ENCODE measurements at regions not wholly inside any gene's neighbourhood (a gene's known extent, or its start where the extent isn't known, plus 50 kb on each side); places are given as distances from the start of the nearest gene placed in this dataset.

GRCh38 chr13:106685143-106685542, 117.2 kb upstream of the ARGLU1 start:
- no peak for FAIRE-seq
- DNase-seq (ENCODE audit: insufficient read length, low spot score) = no peak

GRCh38 chr13:106683918-106684317, 116.0 kb upstream of the ARGLU1 start:
- DNase-seq (ENCODE audit: insufficient read length, low spot score) = no peak
- FAIRE-seq = no peak

GRCh38 chr13:106683179-106683578, 115.2 kb upstream of the ARGLU1 start:
- DNase-seq (ENCODE audit: insufficient read length, low spot score) (no peak), FAIRE-seq (no peak)

GRCh38 chr13:106681997-106682396, 114.1 kb upstream of the ARGLU1 start:
- no peak for FAIRE-seq

GRCh38 chr13:106681536-106681935, 113.6 kb upstream of the ARGLU1 start:
- DNase-seq (ENCODE audit: insufficient read length, low spot score) (no peak), FAIRE-seq (no peak)

More at GRCh38 chr13:106681997-106682396, 114.1 kb upstream of the ARGLU1 start:
- DNase-seq (ENCODE audit: insufficient read length, low spot score) = no peak

GRCh38 chr13:106680796-106681472, 113.0 kb upstream of the ARGLU1 start:
- DNase-seq (ENCODE audit: insufficient read length, low spot score) (no peak), FAIRE-seq (no peak)

GRCh38 chr13:106678646-106679418, 110.9 kb upstream of the ARGLU1 start:
- FAIRE-seq = no peak
- DNase-seq (ENCODE audit: insufficient read length, low spot score) = no peak

- no peak for FAIRE-seq
- DNase-seq (ENCODE audit: insufficient read length, low spot score) = no peak
Measured at GRCh38 chr13:106675311-106675710, 107.4 kb upstream of the ARGLU1 start.

GRCh38 chr13:106660746-106661625, 93.0 kb upstream of the ARGLU1 start:
- FAIRE-seq (peak; percentile 4), DNase-seq (ENCODE audit: insufficient read length, low spot score) (no peak)

GRCh38 chr13:106657104-106657503, 89.2 kb upstream of the ARGLU1 start:
- DNase-seq (ENCODE audit: insufficient read length, low spot score) (no peak), FAIRE-seq (no peak)

GRCh38 chr13:106656186-106656585, 88.2 kb upstream of the ARGLU1 start:
- DNase-seq (ENCODE audit: insufficient read length, low spot score) = no peak
- no peak for FAIRE-seq

GRCh38 chr13:106651442-106651841, 83.5 kb upstream of the ARGLU1 start:
- FAIRE-seq = no peak

GRCh38 chr13:106650690-106651205, 82.8 kb upstream of the ARGLU1 start:
- no peak for DNase-seq (ENCODE audit: insufficient read length, low spot score)
- FAIRE-seq = no peak

More at GRCh38 chr13:106651442-106651841, 83.5 kb upstream of the ARGLU1 start:
- no peak for DNase-seq (ENCODE audit: insufficient read length, low spot score)

GRCh38 chr13:106649495-106649894, 81.6 kb upstream of the ARGLU1 start:
- FAIRE-seq (no peak), DNase-seq (ENCODE audit: insufficient read length, low spot score) (no peak)

GRCh38 chr13:106640515-106640914, 72.6 kb upstream of the ARGLU1 start:
- no peak for DNase-seq (ENCODE audit: insufficient read length, low spot score)
- FAIRE-seq = no peak

GRCh38 chr13:106637519-106637918, 69.6 kb upstream of the ARGLU1 start:
- DNase-seq (ENCODE audit: insufficient read length, low spot score) = no peak
- FAIRE-seq = no peak

GRCh38 chr13:106636492-106636891, 68.6 kb upstream of the ARGLU1 start:
- FAIRE-seq = no peak
- no peak for DNase-seq (ENCODE audit: insufficient read length, low spot score)

- FAIRE-seq = no peak
Measured at GRCh38 chr13:106635616-106636015, 67.7 kb upstream of the ARGLU1 start.

GRCh38 chr13:106633321-106633720, 65.4 kb upstream of the ARGLU1 start:
- DNase-seq (ENCODE audit: insufficient read length, low spot score) (no peak), FAIRE-seq (no peak)

More at GRCh38 chr13:106635616-106636015, 67.7 kb upstream of the ARGLU1 start:
- no peak for DNase-seq (ENCODE audit: insufficient read length, low spot score)

- FAIRE-seq = no peak
Measured at GRCh38 chr13:106630650-106631049, 62.7 kb upstream of the ARGLU1 start.

GRCh38 chr13:106630162-106630561, 62.2 kb upstream of the ARGLU1 start:
- FAIRE-seq = no peak

More at GRCh38 chr13:106630650-106631049, 62.7 kb upstream of the ARGLU1 start:
- DNase-seq (ENCODE audit: insufficient read length, low spot score) = no peak

More at GRCh38 chr13:106630162-106630561, 62.2 kb upstream of the ARGLU1 start:
- no peak for DNase-seq (ENCODE audit: insufficient read length, low spot score)

Data from GM19239 (cell line).